IMR-90 (cell line): ENCODE measurements at regions not wholly inside any gene's neighbourhood (a gene's known extent, or its start where the extent isn't known, plus 50 kb on each side); places are given as distances from the start of the nearest gene placed in this dataset.

Source experiments
- ATAC-seq: fragments of 200-7000 bp; cut with Tn5 transposase; 2 replicates; pipeline ENCODE4 v1.9.1; 2020; ENCODE audit warnings: low read depth, mild to moderate bottlenecking, moderate library complexity
- BruUV-seq: library from RNA; stranded (reverse); fragments of 400-500 nt; replicated peaks from 2 replicates; lab custom pipeline; 2021; lab: Mats Ljungman, UMichigan
- CTCF ChIA-PET: fragments of 300-600 bp; formaldehyde crosslinking; extraction: SDS; loops from one replicate; lab custom pipeline; 2021; ENCODE audit warnings: antibody characterized with exemption; lab: Yijun Ruan, JAX
- POLR2A ChIA-PET: fragments of 300-600 bp; sonication (Branson Sonifier 250); formaldehyde crosslinking; loops from one replicate; lab custom pipeline; 2022; ENCODE audit warnings: antibody characterized with exemption; ENCODE audit not compliant: unreplicated experiment; lab: Charles Lee
- DNase-seq: peaks from one replicate; pipeline ENCODE4 v3.0.0; 2013
- H2AFZ ChIP-seq: replicated peaks from 2 replicates; pipeline ENCODE3; 2013; ENCODE audit warnings: low read length, mild to moderate bottlenecking; ENCODE audit not compliant: poor library complexity
- H2AK5ac ChIP-seq: 2 replicates; pipeline ENCODE4 v1.6.1; 2013; ENCODE audit warnings: low read depth, low read length, inconsistent platforms
- H2AK9ac ChIP-seq: replicated peaks from 2 replicates; pipeline ENCODE3; 2013; ENCODE audit warnings: mild to moderate bottlenecking, low read depth, low read length, moderate library complexity; ENCODE audit not compliant: poor library complexity
- H2BK120ac ChIP-seq: 2 replicates; pipeline ENCODE4 v1.6.1; 2013; ENCODE audit warnings: low read depth, low read length, inconsistent platforms
- H2BK15ac ChIP-seq: 3 replicates; pipeline ENCODE4 v1.6.1; 2013; ENCODE audit warnings: low read depth, low read length, inconsistent platforms
- H2BK20ac ChIP-seq: 2 replicates; pipeline ENCODE4 v1.6.1; 2013; ENCODE audit warnings: low read depth, mild to moderate bottlenecking, inconsistent platforms, low read length, moderate library complexity
- H2BK5ac ChIP-seq: 2 replicates; pipeline ENCODE4 v1.6.1; 2013; ENCODE audit warnings: mild to moderate bottlenecking, low read depth, low read length, inconsistent platforms; ENCODE audit not compliant: poor library complexity, severe bottlenecking
- H3K14ac ChIP-seq: replicated peaks from 2 replicates; pipeline ENCODE4 v1.6.1; 2013; ENCODE audit warnings: low read depth, low read length, inconsistent platforms
- H3K18ac ChIP-seq: 2 replicates; pipeline ENCODE4 v1.6.1; 2013; ENCODE audit warnings: low read depth, low read length, control low read depth
- H3K23ac ChIP-seq: 2 replicates; pipeline ENCODE4 v1.6.1; 2013; ENCODE audit warnings: low read depth, low read length, inconsistent platforms
- H3K27ac ChIP-seq: 2 replicates; pipeline ENCODE4 v1.5.1; 2013; ENCODE audit warnings: mild to moderate bottlenecking, control low read depth, low read length; ENCODE audit not compliant: insufficient read depth
- H3K27me3 ChIP-seq: 2 replicates; pipeline ENCODE4 v1.6.1; 2013; ENCODE audit warnings: low read length; ENCODE audit not compliant: control insufficient read depth, insufficient read depth
- H3K36me3 ChIP-seq: 2 replicates; pipeline ENCODE4 v1.6.1; 2013; ENCODE audit warnings: low read length, mixed read lengths; ENCODE audit not compliant: control insufficient read depth, insufficient read depth
- H3K4ac ChIP-seq: 2 replicates; pipeline ENCODE4 v1.6.1; 2013; ENCODE audit warnings: low read depth, low read length, inconsistent platforms
- H3K4me1 ChIP-seq: 2 replicates; pipeline ENCODE4 v1.6.1; 2013; ENCODE audit warnings: low read length, mixed read lengths; ENCODE audit not compliant: control insufficient read depth, insufficient read depth
- H3K4me2 ChIP-seq: 2 replicates; pipeline ENCODE4 v1.6.1; 2013; ENCODE audit warnings: low read depth, mild to moderate bottlenecking, control low read depth, low read length, moderate library complexity
- H3K4me3 ChIP-seq: 2 replicates; pipeline ENCODE4 v1.5.1; 2013; ENCODE audit warnings: low read depth, mild to moderate bottlenecking, control low read depth, low read length, moderate library complexity; ENCODE audit not compliant: insufficient read depth
- H3K56ac ChIP-seq: 2 replicates; pipeline ENCODE4 v1.6.1; 2013; ENCODE audit warnings: low read length, inconsistent platforms; ENCODE audit not compliant: insufficient read depth; ENCODE audit errors: extremely low read depth
- H3K79me1 ChIP-seq, 2 experiments: 2 replicates each; pipeline ENCODE4 v1.6.1; 2013; ENCODE audit warnings: low read length in 2 of 2, inconsistent platforms in 1 of 2, low read depth in 1 of 2
- H3K9ac ChIP-seq: 2 replicates; pipeline ENCODE4 v1.6.1; 2013; ENCODE audit warnings: low read depth, low read length, control low read depth
- H3K9me1 ChIP-seq: 2 replicates; pipeline ENCODE4 v1.6.1; 2013; ENCODE audit warnings: low read length, inconsistent platforms; ENCODE audit not compliant: insufficient read depth
- H3K9me3 ChIP-seq: 2 replicates; pipeline ENCODE4 v1.6.1; 2013; ENCODE audit warnings: low read length; ENCODE audit not compliant: control insufficient read depth, insufficient read depth
- H4K20me1 ChIP-seq: 2 replicates; pipeline ENCODE4 v1.6.1; 2013; ENCODE audit warnings: low read length, inconsistent platforms; ENCODE audit not compliant: insufficient read depth
- H4K5ac ChIP-seq: 2 replicates; pipeline ENCODE4 v1.6.1; 2013; ENCODE audit warnings: mild to moderate bottlenecking, low read depth, low read length, control low read depth
- H4K8ac ChIP-seq, 2 experiments: 2 replicates each; pipeline ENCODE4 v1.6.1; 2013; ENCODE audit warnings: low read depth in 2 of 2, low read length in 2 of 2, control low read depth in 1 of 2, inconsistent platforms in 1 of 2
- H4K91ac ChIP-seq: 2 replicates; pipeline ENCODE4 v1.6.1; 2013; ENCODE audit warnings: low read depth, low read length, inconsistent platforms; ENCODE audit not compliant: insufficient read depth
- BHLHE40 ChIP-seq: fragments of 150-350 bp; IDR thresholded peaks from 2 replicates; pipeline ENCODE4 v1.6.1; 2016; ENCODE audit warnings: mild to moderate bottlenecking, low read depth, low read length
- FOS ChIP-seq: fragments of 150-350 bp; IDR thresholded peaks from 2 replicates; pipeline ENCODE4 v1.6.1; 2016; ENCODE audit warnings: low read depth, low read length
- MXI1 ChIP-seq: IDR thresholded peaks from 2 replicates; pipeline ENCODE4 v1.6.1; 2012; ENCODE audit warnings: low read depth, mild to moderate bottlenecking, low read length, moderate library complexity, borderline replicate concordance
- NFE2L2 ChIP-seq: fragments of 150-350 bp; IDR thresholded peaks from 2 replicates; pipeline ENCODE4 v1.6.1; 2016; ENCODE audit warnings: low read depth, mild to moderate bottlenecking, low read length
- POLR2A ChIP-seq: IDR thresholded peaks from 2 replicates; pipeline ENCODE4 v1.6.1; 2012; ENCODE audit warnings: mild to moderate bottlenecking, low read depth, low read length
- SMC3 ChIP-seq: fragments of 150-350 bp; IDR thresholded peaks from 2 replicates; pipeline ENCODE4 v1.6.1; 2016; ENCODE audit warnings: low read depth, mild to moderate bottlenecking, antibody characterized with exemption, low read length, moderate library complexity
- WGBS, 2 experiments: methylation state at CpG; one replicate each; pipeline versions ENCODE4 v1.1.5 to v1.1.7; 2013; ENCODE audit warnings: missing lambda C conversion rate in 2 of 2; ENCODE audit not compliant: insufficient read length in 1 of 2; ENCODE audit errors: extremely low coverage in 2 of 2; 5-methylcytosine and 5-hydroxymethylcytosine counted together
- dilution Hi-C: fragments of 300-500 bp; cut with HindIII; formaldehyde crosslinking; loops from one replicate; pipeline ENCODE4 v1.14.3; 2018; ENCODE audit warnings: low sequenced_read_pairs; ENCODE audit not compliant: unreplicated experiment
- in situ Hi-C: fragments of 300-500 bp; cut with MboI; formaldehyde crosslinking; loops from 3 replicates; pipeline ENCODE4 v1.14.3; 2019; ENCODE audit warnings: low sequenced_read_pairs, inconsistent platforms, mixed read lengths
- intact Hi-C: fragments of 100-400 bp; cut with micrococcal nuclease; formaldehyde crosslinking; loops from 2 replicates; pipeline ENCODE4 v1.10.0; 2022

DNA sequence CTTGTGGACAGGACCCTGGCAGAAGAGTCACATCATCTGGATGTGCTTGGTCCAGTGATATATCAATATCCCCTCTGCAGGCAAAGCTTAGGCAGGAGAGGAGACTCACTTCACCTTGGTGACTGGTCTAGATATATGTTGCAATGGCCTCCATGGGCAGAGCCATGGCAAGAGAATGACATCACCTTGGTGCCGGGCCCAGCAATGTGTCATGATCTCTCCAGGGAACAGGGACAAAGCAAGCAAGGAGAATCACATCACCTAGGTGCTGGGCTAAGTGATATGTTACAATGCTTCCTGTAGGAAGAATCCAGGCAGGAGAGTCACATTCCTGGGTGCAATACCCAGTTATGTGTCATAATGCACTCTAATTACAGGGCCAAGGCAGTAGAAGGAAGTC lies 2106.2 kb downstream of the TP53TG3F start:
- H3K4me2 ChIP-seq = no peak overlapping the region
- H3K56ac ChIP-seq = no peak overlapping the region
- H2AK9ac ChIP-seq = no peak overlapping the region
- BruUV-seq = no TSS peak
- H2AK5ac ChIP-seq = no peak overlapping the region
- no peaks in the 10 kb centered on the region for H3K79me1 ChIP-seq
- H2AFZ ChIP-seq = no peak overlapping the region
- TF ChIP-seq SMC3 (no peak), NFE2L2 (no peak), BHLHE40 (no peak), FOS (no peak), MXI1 (no peak), POLR2A (no peak)
- no peak overlapping the region for H2BK120ac ChIP-seq
- DNase-seq = no peak
- no peaks in the 10 kb centered on the region for H3K36me3 ChIP-seq
- H2BK20ac ChIP-seq = no peak overlapping the region
- H3K23ac ChIP-seq = no peak overlapping the region
- H4K20me1 ChIP-seq = no peaks in the 10 kb centered on the region
- no peaks in the 10 kb centered on the region for H3K27me3 ChIP-seq
- H3K18ac ChIP-seq = no peak overlapping the region
- H3K9me3 ChIP-seq = peaks cover 22% of the 10 kb centered on the region
- no peaks in the 10 kb centered on the region for H3K9me1 ChIP-seq
- in situ Hi-C loops = no loop called here
- no peak overlapping the region for H3K4ac ChIP-seq
- H3K4me1 ChIP-seq = no peaks in the 10 kb centered on the region
- H4K5ac ChIP-seq = no peak overlapping the region
- ATAC-seq = no peak
- no peak overlapping the region for H3K27ac ChIP-seq
- ChIA-PET CTCF (no interaction called here), POLR2A (no interaction called here)
- intact Hi-C loops = no loop called here
- H3K9ac ChIP-seq = no peak overlapping the region
- WGBS, 2 experiments = no CpG with 5 or more reads among the region's 1 CpG
- H2BK5ac ChIP-seq = no peak overlapping the region
- H4K91ac ChIP-seq = no peak overlapping the region
- dilution Hi-C loops = no loop called here
- H3K14ac ChIP-seq = no peak overlapping the region
- no peak overlapping the region for H4K8ac ChIP-seq
- no peak overlapping the region for H2BK15ac ChIP-seq
- H3K4me3 ChIP-seq = no peak overlapping the region
